NCI-H2196 treated with DMSO at 0.1 percent for 48 hours (cell line): ENCODE measurements at regions not wholly inside any gene's neighbourhood (a gene's known extent, or its start where the extent isn't known, plus 50 kb on each side); places are given as distances from the start of the nearest gene placed in this dataset.
"Not testable (repeated sequence)": the region's sequence is repeated elsewhere in the genome, so short reads cannot be mapped to it uniquely, and the experiment has no call there.

Experiments
- DNase-seq: peaks from one replicate; lab custom pipeline; 2025; ENCODE audit not compliant: unreplicated experiment; lab: John Stamatoyannopoulos, UW

- DNase-seq: not testable (repeated sequence)
Measured at GRCh38 chr1:148211191-148211590, 59.1 kb upstream of the NBPF11 start.

- not testable (repeated sequence) for DNase-seq
Measured at GRCh38 chr1:148210624-148211023, 58.5 kb upstream of the NBPF11 start.

- not testable (repeated sequence) for DNase-seq
Measured at GRCh38 chr1:148210166-148210565, 58.1 kb upstream of the NBPF11 start.

GRCh38 chr1:148202013-148202412 lies 49.9 kb upstream of the NBPF11 start:
- DNase-seq: not testable (repeated sequence)
